IMR-90 (cell line): ENCODE measurements at regions not wholly inside any gene's neighbourhood (a gene's known extent, or its start where the extent isn't known, plus 50 kb on each side); places are given as distances from the start of the nearest gene placed in this dataset.

Experiments
- ATAC-seq: fragments of 200-7000 bp; cut with Tn5 transposase; 2 replicates; pipeline ENCODE4 v1.9.1; 2020; ENCODE audit warnings: low read depth, mild to moderate bottlenecking, moderate library complexity
- BruUV-seq: library from RNA; stranded (reverse); fragments of 400-500 nt; replicated peaks from 2 replicates; lab custom pipeline; 2021; lab: Mats Ljungman, UMichigan
- CTCF ChIA-PET: fragments of 300-600 bp; formaldehyde crosslinking; extraction: SDS; loops from one replicate; lab custom pipeline; 2021; ENCODE audit warnings: antibody characterized with exemption; lab: Yijun Ruan, JAX
- POLR2A ChIA-PET: fragments of 300-600 bp; sonication (Branson Sonifier 250); formaldehyde crosslinking; loops from one replicate; lab custom pipeline; 2022; ENCODE audit warnings: antibody characterized with exemption; ENCODE audit not compliant: unreplicated experiment; lab: Charles Lee
- DNase-seq: peaks from one replicate; pipeline ENCODE4 v3.0.0; 2013
- H2AFZ ChIP-seq: replicated peaks from 2 replicates; pipeline ENCODE3; 2013; ENCODE audit warnings: low read length, mild to moderate bottlenecking; ENCODE audit not compliant: poor library complexity
- H2AK5ac ChIP-seq: 2 replicates; pipeline ENCODE4 v1.6.1; 2013; ENCODE audit warnings: low read depth, low read length, inconsistent platforms
- H2AK9ac ChIP-seq: replicated peaks from 2 replicates; pipeline ENCODE3; 2013; ENCODE audit warnings: mild to moderate bottlenecking, low read depth, low read length, moderate library complexity; ENCODE audit not compliant: poor library complexity
- H2BK120ac ChIP-seq: 2 replicates; pipeline ENCODE4 v1.6.1; 2013; ENCODE audit warnings: low read depth, low read length, inconsistent platforms
- H2BK15ac ChIP-seq: 3 replicates; pipeline ENCODE4 v1.6.1; 2013; ENCODE audit warnings: low read depth, low read length, inconsistent platforms
- H2BK20ac ChIP-seq: 2 replicates; pipeline ENCODE4 v1.6.1; 2013; ENCODE audit warnings: low read depth, mild to moderate bottlenecking, inconsistent platforms, low read length, moderate library complexity
- H2BK5ac ChIP-seq: 2 replicates; pipeline ENCODE4 v1.6.1; 2013; ENCODE audit warnings: mild to moderate bottlenecking, low read depth, low read length, inconsistent platforms; ENCODE audit not compliant: poor library complexity, severe bottlenecking
- H3K14ac ChIP-seq: replicated peaks from 2 replicates; pipeline ENCODE4 v1.6.1; 2013; ENCODE audit warnings: low read depth, low read length, inconsistent platforms
- H3K18ac ChIP-seq: 2 replicates; pipeline ENCODE4 v1.6.1; 2013; ENCODE audit warnings: low read depth, low read length, control low read depth
- H3K23ac ChIP-seq: 2 replicates; pipeline ENCODE4 v1.6.1; 2013; ENCODE audit warnings: low read depth, low read length, inconsistent platforms
- H3K27ac ChIP-seq: 2 replicates; pipeline ENCODE4 v1.5.1; 2013; ENCODE audit warnings: mild to moderate bottlenecking, control low read depth, low read length; ENCODE audit not compliant: insufficient read depth
- H3K27me3 ChIP-seq: 2 replicates; pipeline ENCODE4 v1.6.1; 2013; ENCODE audit warnings: low read length; ENCODE audit not compliant: control insufficient read depth, insufficient read depth
- H3K36me3 ChIP-seq: 2 replicates; pipeline ENCODE4 v1.6.1; 2013; ENCODE audit warnings: low read length, mixed read lengths; ENCODE audit not compliant: control insufficient read depth, insufficient read depth
- H3K4ac ChIP-seq: 2 replicates; pipeline ENCODE4 v1.6.1; 2013; ENCODE audit warnings: low read depth, low read length, inconsistent platforms
- H3K4me1 ChIP-seq: 2 replicates; pipeline ENCODE4 v1.6.1; 2013; ENCODE audit warnings: low read length, mixed read lengths; ENCODE audit not compliant: control insufficient read depth, insufficient read depth
- H3K4me2 ChIP-seq: 2 replicates; pipeline ENCODE4 v1.6.1; 2013; ENCODE audit warnings: low read depth, mild to moderate bottlenecking, control low read depth, low read length, moderate library complexity
- H3K4me3 ChIP-seq: 2 replicates; pipeline ENCODE4 v1.5.1; 2013; ENCODE audit warnings: low read depth, mild to moderate bottlenecking, control low read depth, low read length, moderate library complexity; ENCODE audit not compliant: insufficient read depth
- H3K56ac ChIP-seq: 2 replicates; pipeline ENCODE4 v1.6.1; 2013; ENCODE audit warnings: low read length, inconsistent platforms; ENCODE audit not compliant: insufficient read depth; ENCODE audit errors: extremely low read depth
- H3K79me1 ChIP-seq, 2 experiments: 2 replicates each; pipeline ENCODE4 v1.6.1; 2013; ENCODE audit warnings: low read length in 2 of 2, inconsistent platforms in 1 of 2, low read depth in 1 of 2
- H3K9ac ChIP-seq: 2 replicates; pipeline ENCODE4 v1.6.1; 2013; ENCODE audit warnings: low read depth, low read length, control low read depth
- H3K9me1 ChIP-seq: 2 replicates; pipeline ENCODE4 v1.6.1; 2013; ENCODE audit warnings: low read length, inconsistent platforms; ENCODE audit not compliant: insufficient read depth
- H3K9me3 ChIP-seq: 2 replicates; pipeline ENCODE4 v1.6.1; 2013; ENCODE audit warnings: low read length; ENCODE audit not compliant: control insufficient read depth, insufficient read depth
- H4K20me1 ChIP-seq: 2 replicates; pipeline ENCODE4 v1.6.1; 2013; ENCODE audit warnings: low read length, inconsistent platforms; ENCODE audit not compliant: insufficient read depth
- H4K5ac ChIP-seq: 2 replicates; pipeline ENCODE4 v1.6.1; 2013; ENCODE audit warnings: mild to moderate bottlenecking, low read depth, low read length, control low read depth
- H4K8ac ChIP-seq, 2 experiments: 2 replicates each; pipeline ENCODE4 v1.6.1; 2013; ENCODE audit warnings: low read depth in 2 of 2, low read length in 2 of 2, control low read depth in 1 of 2, inconsistent platforms in 1 of 2
- H4K91ac ChIP-seq: 2 replicates; pipeline ENCODE4 v1.6.1; 2013; ENCODE audit warnings: low read depth, low read length, inconsistent platforms; ENCODE audit not compliant: insufficient read depth
- BHLHE40 ChIP-seq: fragments of 150-350 bp; IDR thresholded peaks from 2 replicates; pipeline ENCODE4 v1.6.1; 2016; ENCODE audit warnings: mild to moderate bottlenecking, low read depth, low read length
- MAZ ChIP-seq: IDR thresholded peaks from 2 replicates; pipeline ENCODE4 v1.6.1; 2012; ENCODE audit warnings: low read depth, mild to moderate bottlenecking, low read length, improper control_type of control experiment, moderate library complexity, borderline replicate concordance
- POLR2A ChIP-seq: IDR thresholded peaks from 2 replicates; pipeline ENCODE4 v1.6.1; 2012; ENCODE audit warnings: mild to moderate bottlenecking, low read depth, low read length
- RAD21 ChIP-seq: IDR thresholded peaks from 2 replicates; pipeline ENCODE4 v1.6.1; 2012; ENCODE audit warnings: low read length, improper control_type of control experiment
- RFX5 ChIP-seq: IDR thresholded peaks from 2 replicates; pipeline ENCODE4 v1.8.0; 2012; ENCODE audit warnings: low read depth, mild to moderate bottlenecking, low read length, moderate library complexity
- WGBS, 2 experiments: methylation state at CpG; one replicate each; pipeline versions ENCODE4 v1.1.5 to v1.1.7; 2013; ENCODE audit warnings: missing lambda C conversion rate in 2 of 2; ENCODE audit not compliant: insufficient read length in 1 of 2; ENCODE audit errors: extremely low coverage in 2 of 2; 5-methylcytosine and 5-hydroxymethylcytosine counted together
- dilution Hi-C: fragments of 300-500 bp; cut with HindIII; formaldehyde crosslinking; loops from one replicate; pipeline ENCODE4 v1.14.3; 2018; ENCODE audit warnings: low sequenced_read_pairs; ENCODE audit not compliant: unreplicated experiment
- in situ Hi-C: fragments of 300-500 bp; cut with MboI; formaldehyde crosslinking; loops from 3 replicates; pipeline ENCODE4 v1.14.3; 2019; ENCODE audit warnings: low sequenced_read_pairs, inconsistent platforms, mixed read lengths
- intact Hi-C: fragments of 100-400 bp; cut with micrococcal nuclease; formaldehyde crosslinking; loops from 2 replicates; pipeline ENCODE4 v1.10.0; 2022

DNA sequence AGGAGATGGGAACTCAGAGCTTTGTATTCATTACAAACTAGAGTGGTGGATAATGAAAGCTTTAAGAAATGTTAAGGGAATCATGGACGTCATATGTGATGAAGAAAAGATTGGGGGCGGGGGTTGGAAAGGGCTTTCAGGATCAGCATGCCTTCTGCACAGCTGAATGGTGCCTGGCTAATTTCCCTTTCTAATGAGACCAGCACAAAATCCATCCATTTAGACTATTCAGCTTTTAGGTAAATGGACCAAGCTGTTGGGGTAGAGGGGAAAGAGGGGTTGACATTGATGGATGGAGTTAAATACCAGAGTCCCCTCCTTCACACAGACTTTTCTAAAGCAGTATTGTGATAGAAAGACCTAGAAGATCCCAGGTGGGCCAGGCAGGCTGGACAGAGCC lies 737.9 kb upstream of the WWC1 start:
- H2AK9ac ChIP-seq: no peak overlapping the region
- dilution Hi-C loops: no loop called here

More for the DNA sequence above, 737.9 kb upstream of the WWC1 start:
- ATAC-seq (no peak), DNase-seq (no peak)
- POLR2A ChIA-PET: no interaction called here
- Histone ChIP-seq H4K91ac (no peak overlapping the region), H2BK20ac (no peak overlapping the region), H3K4me2 (no peak overlapping the region), H3K79me1 (no peaks in the 10 kb centered on the region), H2BK120ac (no peak overlapping the region), H3K27me3 (no peaks in the 10 kb centered on the region), H3K14ac (no peak overlapping the region), H4K8ac (no peak overlapping the region), H3K56ac (no peak overlapping the region), H3K27ac (no peak overlapping the region), H4K5ac (no peak overlapping the region), H3K9me3 (no peaks in the 10 kb centered on the region), H3K9me1 (no peaks in the 10 kb centered on the region), H2AK5ac (no peak overlapping the region), H2AFZ (no peak overlapping the region), H3K36me3 (no peaks in the 10 kb centered on the region), H3K9ac (no peak overlapping the region), H2BK5ac (no peak overlapping the region), H3K18ac (no peak overlapping the region), H3K4me3 (no peak overlapping the region), H4K20me1 (no peaks in the 10 kb centered on the region), H3K4ac (no peak overlapping the region), H3K4me1 (no peaks in the 10 kb centered on the region), H2BK15ac (no peak overlapping the region), H3K23ac (no peak overlapping the region)
- intact Hi-C loops: no loop called here
- in situ Hi-C loops: loop anchor here (25.0 kb wide), 1 partner anchor 1916 kb away; no protein-coding TSS in a partner anchor
- BruUV-seq: no TSS peak
- CTCF ChIA-PET: no interaction called here
- no peak for TF ChIP-seq RFX5
- no peak for TF ChIP-seq RAD21
- no peak for TF ChIP-seq BHLHE40
- TF ChIP-seq POLR2A: no peak
- no peak for TF ChIP-seq MAZ
- WGBS, 2 experiments: no CpG with 5 or more reads among the region's 2 CpGs
